Pancreas (tissue), 10 donors: ENCODE measurements at regions not wholly inside any gene's neighbourhood (a gene's known extent, or its start where the extent isn't known, plus 50 kb on each side); places are given as distances from the start of the nearest gene placed in this dataset.

Experiments
- ATAC-seq, 4 donors: fragments of 200-7000 bp; cut with Tn5 transposase; one replicate each; pipeline versions ENCODE4 v1.8.0 to v1.9.1; 2020; ENCODE audit warnings: mild to moderate bottlenecking in 4 of 4, moderate library complexity in 4 of 4
- DNase-seq, 6 donors: peaks; one replicate each; pipeline ENCODE4 v3.0.0-alpha.2; 2020
- FAIRE-seq: peaks from 2 replicates; lab custom pipeline; 2012; peaks lifted over from hg19 to GRCh38; lab: Jason Lieb, UNC
- H3K27ac ChIP-seq, 4 donors: fragments of 200-600 bp; sonication (generic); 1 replicate in 3 of 4; 2 replicates in 1 of 4; pipeline versions ENCODE4 v1.5.0 to v1.8.0; 2020
- H3K27me3 ChIP-seq, 4 donors: fragments of 200-600 bp; one replicate each; pipeline ENCODE4 v1.8.0; 2021
- H3K36me3 ChIP-seq, 3 donors: fragments of 200-600 bp; sonication (generic) in 1 of 3; one replicate each; pipeline versions ENCODE4 v1.5.0 to v1.8.0; 2020 to 2021
- H3K4me1 ChIP-seq, 3 donors: fragments of 200-600 bp; one replicate each; pipeline ENCODE4 v1.8.0; 2021
- H3K4me3 ChIP-seq, 4 donors: fragments of 200-600 bp; sonication (generic) in 2 of 4; one replicate each; pipeline versions ENCODE4 v1.5.0 to v1.8.0; 2020 to 2021
- H3K9me3 ChIP-seq, 4 donors: fragments of 200-600 bp; one replicate each; pipeline ENCODE4 v1.8.0; 2021
- WGBS, 2 donors: extraction: QIAGEN DNeasy Blood & Tissue Kit; methylation state at CpG; one replicate each; pipeline ENCODE4 v1.1.7; 2013; 5-methylcytosine and 5-hydroxymethylcytosine counted together
- intact Hi-C, 3 donors: fragments of 100-400 bp; cut with DNase I; formaldehyde crosslinking; loops; one replicate each; pipeline versions ENCODE4 v1.11.1 to v1.14.2; 2022
- TF ChIP-seq, protein P1 (sequence below), 4 donors: fragments of 200-600 bp; sonication (generic) in 3 of 4; IDR thresholded peaks; one replicate each; pipeline versions ENCODE4 v1.5.0 to v1.8.0; 2021; ENCODE audit warnings: antibody characterized with exemption in 4 of 4
- donor health status: healthy with polysubstance abuse.
- donor health status: DM: no; HTN: no; CAD: no; lungs with moderate emphysema.
- donor health status: DM: no; HTN: no; CAD: no.
- donor health status: control.
- donor health status: control.
- donor health status: Bipolar disorder and iron deficiency.
- donor health status: DM: yes; HTN: yes; CAD: no.
- donor health status: DM: no; HTN: no; CAD: no.
- donor health status: DM: no; HTN: no; CAD: no.
- donor health status: DM: yes; HTN: yes; CAD: no.

DNA sequence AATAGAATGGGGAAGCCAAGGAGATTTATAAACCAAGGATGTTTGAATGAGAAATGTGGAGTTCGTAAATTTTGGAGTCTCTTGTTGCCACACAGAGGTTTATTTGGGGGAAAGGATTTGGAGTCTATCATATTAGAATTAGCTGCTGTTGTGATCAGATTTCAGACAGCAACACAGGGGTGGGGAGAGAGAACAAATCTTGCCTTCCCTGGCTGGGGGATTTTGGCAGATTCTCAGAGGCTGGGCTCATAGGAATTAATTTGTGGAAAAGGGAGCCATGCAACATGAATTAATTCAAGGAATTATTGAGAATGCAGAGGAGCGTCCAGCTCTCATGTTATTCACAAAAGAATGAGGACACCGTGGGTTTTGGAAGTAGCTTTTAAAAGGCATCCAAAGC lies 73.9 kb upstream of the PRMT8 start:
- ATAC-seq = no peak
- WGBS, 2 donors = 81 to 87% methylated on average over 3 of the region's 3 CpGs
- H3K4me3 ChIP-seq = no peak overlapping the region
- no peaks in the 10 kb centered on the region for H3K27me3 ChIP-seq
- no peaks in the 10 kb centered on the region for H3K36me3 ChIP-seq
- H3K4me1 ChIP-seq = peaks cover 6 to 20% (median 10%) of the 10 kb centered on the region in 3 donors
- TF ChIP-seq, protein P1, sequence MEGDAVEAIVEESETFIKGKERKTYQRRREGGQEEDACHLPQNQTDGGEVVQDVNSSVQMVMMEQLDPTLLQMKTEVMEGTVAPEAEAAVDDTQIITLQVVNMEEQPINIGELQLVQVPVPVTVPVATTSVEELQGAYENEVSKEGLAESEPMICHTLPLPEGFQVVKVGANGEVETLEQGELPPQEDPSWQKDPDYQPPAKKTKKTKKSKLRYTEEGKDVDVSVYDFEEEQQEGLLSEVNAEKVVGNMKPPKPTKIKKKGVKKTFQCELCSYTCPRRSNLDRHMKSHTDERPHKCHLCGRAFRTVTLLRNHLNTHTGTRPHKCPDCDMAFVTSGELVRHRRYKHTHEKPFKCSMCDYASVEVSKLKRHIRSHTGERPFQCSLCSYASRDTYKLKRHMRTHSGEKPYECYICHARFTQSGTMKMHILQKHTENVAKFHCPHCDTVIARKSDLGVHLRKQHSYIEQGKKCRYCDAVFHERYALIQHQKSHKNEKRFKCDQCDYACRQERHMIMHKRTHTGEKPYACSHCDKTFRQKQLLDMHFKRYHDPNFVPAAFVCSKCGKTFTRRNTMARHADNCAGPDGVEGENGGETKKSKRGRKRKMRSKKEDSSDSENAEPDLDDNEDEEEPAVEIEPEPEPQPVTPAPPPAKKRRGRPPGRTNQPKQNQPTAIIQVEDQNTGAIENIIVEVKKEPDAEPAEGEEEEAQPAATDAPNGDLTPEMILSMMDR (IDR thresholded peaks at IDR 0.05) = no peak
- intact Hi-C loops = no loop called here
- H3K9me3 ChIP-seq = no peaks in the 10 kb centered on the region
- DNase-seq = no peak
- H3K27ac ChIP-seq = no peak overlapping the region
- FAIRE-seq = no peak

DNA sequence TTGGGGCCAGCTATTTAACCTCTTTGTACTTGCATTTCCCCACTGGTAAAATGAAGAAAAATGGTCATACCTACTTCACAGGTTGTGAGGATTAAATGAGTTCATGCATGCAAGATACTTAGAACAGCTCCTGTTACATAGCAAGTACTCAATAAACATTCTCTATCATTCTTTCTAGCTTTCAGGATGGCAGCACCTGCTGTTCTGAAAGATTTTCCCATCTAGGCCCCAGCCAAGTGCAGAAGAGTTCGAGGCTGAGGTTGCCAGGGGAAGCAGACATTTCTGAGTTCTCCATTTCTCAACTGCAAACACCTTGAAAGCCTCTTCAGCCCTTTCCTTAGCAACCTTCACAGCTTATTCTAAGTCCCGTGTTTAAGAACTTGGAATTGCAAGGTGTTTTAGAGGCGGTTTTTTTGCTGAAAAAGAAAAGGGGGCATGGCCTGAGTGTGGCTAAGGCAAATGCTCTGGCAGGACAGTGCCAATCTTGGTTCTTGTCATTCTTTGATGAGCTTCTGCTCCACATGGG lies 73.0 kb upstream of the PRMT8 start:
- Histone ChIP-seq H3K27ac (peak overlapping the region in 1 of 4 donors; percentile 49), H3K27me3 (no peaks in the 10 kb centered on the region), H3K36me3 (no peaks in the 10 kb centered on the region), H3K9me3 (no peaks in the 10 kb centered on the region), H3K4me1 (peaks cover 6 to 20% (median 10%) of the 10 kb centered on the region in 3 donors), H3K4me3 (no peak overlapping the region)
- TF ChIP-seq, protein P1 (IDR thresholded peaks at IDR 0.05) = no peak
- intact Hi-C loops = no loop called here
- WGBS, 2 donors = 51 to 54% methylated on average over 3 of the region's 3 CpGs
- DNase-seq = peak in 1 of 6 donors; percentile 68
- no peak for FAIRE-seq
- peak; percentile 49 to 79 (median 74) for ATAC-seq

DNA sequence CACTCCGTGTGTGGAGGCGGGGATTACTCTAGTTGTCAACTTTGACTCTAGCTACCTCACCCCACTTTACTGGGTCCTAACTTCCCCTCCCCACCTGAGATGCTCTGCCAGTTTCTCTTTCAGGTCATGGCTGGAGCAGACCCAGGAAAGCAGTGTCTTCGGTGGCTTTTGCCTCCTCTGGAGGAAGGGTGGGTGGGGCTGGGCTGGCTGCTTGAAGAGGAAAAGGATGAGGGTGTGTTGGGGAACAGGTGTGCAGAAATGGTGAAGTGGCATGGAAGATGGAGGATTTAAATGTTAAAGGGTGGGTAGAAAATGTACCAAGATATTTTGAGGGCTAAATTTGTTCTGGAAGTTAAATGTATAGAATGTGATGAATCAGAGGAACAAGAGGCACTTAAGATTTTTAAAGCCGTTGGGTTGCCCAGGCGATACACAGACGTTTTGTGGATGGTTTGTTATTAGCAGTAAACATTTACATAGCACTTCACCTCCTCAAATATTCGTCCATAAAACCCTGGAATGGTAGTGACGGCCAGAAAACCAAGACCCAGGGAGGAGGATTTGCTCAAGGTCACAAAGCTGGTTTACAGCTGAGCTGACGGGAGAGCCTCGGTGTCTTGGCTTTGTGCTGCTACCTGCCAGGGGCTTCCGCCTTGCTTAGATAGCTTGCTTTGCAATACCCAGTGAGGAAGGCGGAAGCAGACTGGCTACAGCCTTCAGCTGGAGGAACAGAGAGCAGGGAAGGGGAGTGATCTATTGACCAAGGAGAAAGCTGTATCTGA lies 72.2 kb upstream of the PRMT8 start:
- FAIRE-seq (no peak), ATAC-seq (peak in 1 of 4 donors; percentile 38), DNase-seq (no peak)
- peaks cover 6 to 20% (median 10%) of the 10 kb centered on the region in 3 donors for H3K4me1 ChIP-seq
- 64% methylated on average over 12 of the region's 12 CpGs for WGBS, 2 donors
- peak overlapping the region in 1 of 4 donors; percentile 49 for H3K27ac ChIP-seq
- H3K4me3 ChIP-seq = no peak overlapping the region
- TF ChIP-seq, protein P1 (IDR thresholded peaks at IDR 0.05) = no peak
- H3K27me3 ChIP-seq = no peaks in the 10 kb centered on the region
- no peaks in the 10 kb centered on the region for H3K36me3 ChIP-seq
- no peaks in the 10 kb centered on the region for H3K9me3 ChIP-seq
- intact Hi-C loops = no loop called here

DNA sequence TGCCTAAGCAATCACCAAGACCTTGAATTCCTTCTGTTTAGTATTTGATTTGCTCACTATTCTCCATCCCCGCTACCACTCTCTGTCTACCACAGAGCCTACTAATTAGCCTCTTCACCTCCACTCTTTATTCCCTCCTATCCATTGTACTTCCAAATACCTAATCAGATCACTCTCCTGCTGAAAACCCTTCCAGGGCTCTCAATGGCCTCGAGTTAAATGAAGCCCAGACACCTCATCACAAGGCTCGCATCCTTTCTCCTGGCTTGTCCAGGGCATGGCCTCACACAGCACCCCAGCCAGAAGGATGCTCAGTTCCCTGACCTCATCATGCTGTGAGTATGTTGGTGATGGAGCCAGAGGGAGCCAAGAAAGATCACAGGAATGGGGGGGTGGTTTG lies 71.4 kb upstream of the PRMT8 start:
- DNase-seq = no peak
- intact Hi-C loops = no loop called here
- no peak for FAIRE-seq
- H3K27me3 ChIP-seq = no peaks in the 10 kb centered on the region
- H3K27ac ChIP-seq = no peak overlapping the region
- TF ChIP-seq, protein P1 (IDR thresholded peaks at IDR 0.05) = no peak
- 68 to 70% methylated on average over 3 of the region's 3 CpGs for WGBS, 2 donors
- no peak for ATAC-seq
- no peak overlapping the region for H3K4me3 ChIP-seq
- H3K36me3 ChIP-seq = no peaks in the 10 kb centered on the region
- peaks cover 6 to 20% (median 10%) of the 10 kb centered on the region in 3 donors for H3K4me1 ChIP-seq
- H3K9me3 ChIP-seq = no peaks in the 10 kb centered on the region

DNA sequence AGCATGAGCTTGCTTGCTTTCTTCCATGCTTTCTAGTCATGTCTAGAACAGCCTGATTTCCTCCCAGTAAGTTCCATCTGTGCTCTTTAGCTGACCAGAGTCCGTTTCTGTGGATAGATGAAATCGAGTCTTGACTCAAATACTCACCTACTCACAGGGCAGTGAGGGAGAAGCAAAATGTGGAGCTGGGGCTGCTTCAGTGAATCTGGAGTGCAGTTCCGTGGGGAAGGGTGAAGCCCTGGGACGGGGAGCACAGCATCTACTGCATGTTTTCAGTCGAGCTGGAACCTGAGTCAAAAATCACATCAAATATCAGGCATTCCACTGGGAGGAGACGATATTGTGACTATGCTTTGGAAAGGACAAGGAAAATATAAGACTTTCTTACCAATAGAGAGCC lies 70.3 kb upstream of the PRMT8 start:
- TF ChIP-seq, protein P1 (IDR thresholded peaks at IDR 0.05) = no peak
- DNase-seq (no peak), FAIRE-seq (no peak), ATAC-seq (no peak)
- WGBS, 2 donors = 77% methylated on average over 6 of the region's 6 CpGs
- intact Hi-C loops = no loop called here
- no peaks in the 10 kb centered on the region for H3K27me3 ChIP-seq
- peaks cover 6 to 20% (median 10%) of the 10 kb centered on the region in 3 donors for H3K4me1 ChIP-seq
- no peak overlapping the region for H3K4me3 ChIP-seq
- no peaks in the 10 kb centered on the region for H3K36me3 ChIP-seq
- no peak overlapping the region for H3K27ac ChIP-seq
- no peaks in the 10 kb centered on the region for H3K9me3 ChIP-seq
